AG04449 (cell line): ENCODE measurements at regions not wholly inside any gene's neighbourhood (a gene's known extent, or its start where the extent isn't known, plus 50 kb on each side); places are given as distances from the start of the nearest gene placed in this dataset.

ENCODE experiments used
- CTCF ChIA-PET: fragments of 350-600 bp; formaldehyde crosslinking; extraction: SDS; loops from one replicate; lab custom pipeline; 2021; ENCODE audit warnings: antibody characterized with exemption; lab: Yijun Ruan, JAX
- POLR2A ChIA-PET: fragments of 400-600, 350-600 bp; formaldehyde crosslinking; extraction: SDS; loops from one replicate; lab custom pipeline; 2020; ENCODE audit warnings: antibody characterized with exemption, inconsistent platforms; lab: Yijun Ruan, JAX
- DNase-seq: peaks from one replicate; pipeline ENCODE4 v3.0.0-alpha.2; 2010; ENCODE audit warnings: low read depth, low spot score
- H3K4me3 ChIP-seq: 2 replicates; pipeline ENCODE4 v1.5.1; 2011; ENCODE audit warnings: low read depth, mild to moderate bottlenecking, control low read depth, low read length
- TF ChIP-seq, protein P1 (sequence below): IDR thresholded peaks from one replicate; pipeline ENCODE4 v1.5.1; 2011; ENCODE audit warnings: mild to moderate bottlenecking, moderate library complexity, low read length, control low read depth, inconsistent platforms; ENCODE audit not compliant: insufficient read depth; ENCODE audit errors: missing control alignments

DNA sequence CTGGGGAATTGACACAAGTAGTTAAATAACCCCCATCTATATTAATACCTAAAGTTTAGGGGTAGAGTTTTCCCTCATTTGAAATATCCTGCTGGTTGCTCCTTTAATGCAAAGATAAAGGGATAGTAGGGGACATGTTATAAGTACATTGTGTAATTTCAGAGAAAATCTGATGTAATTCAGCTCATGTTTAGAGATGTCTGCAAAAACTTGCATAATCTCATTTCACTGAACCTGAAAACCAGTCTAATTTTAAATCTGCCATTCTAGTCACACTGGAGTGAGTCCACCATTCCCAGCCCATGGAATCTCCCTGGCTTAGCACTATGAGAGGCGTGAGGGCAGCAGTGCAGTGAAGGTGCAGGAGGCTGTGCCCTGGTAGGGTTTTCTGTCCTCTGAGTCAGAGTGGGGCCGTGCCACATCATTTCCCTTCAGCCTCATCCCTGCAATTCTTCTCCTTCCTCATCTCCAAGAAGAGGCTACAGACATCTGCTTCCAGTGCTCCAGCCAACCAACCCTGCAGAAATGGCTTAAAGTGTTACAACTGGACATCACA, 246.3 kb upstream of the UMPS start:
- H3K4me3 ChIP-seq = no peak overlapping the region
- TF ChIP-seq, protein P1, sequence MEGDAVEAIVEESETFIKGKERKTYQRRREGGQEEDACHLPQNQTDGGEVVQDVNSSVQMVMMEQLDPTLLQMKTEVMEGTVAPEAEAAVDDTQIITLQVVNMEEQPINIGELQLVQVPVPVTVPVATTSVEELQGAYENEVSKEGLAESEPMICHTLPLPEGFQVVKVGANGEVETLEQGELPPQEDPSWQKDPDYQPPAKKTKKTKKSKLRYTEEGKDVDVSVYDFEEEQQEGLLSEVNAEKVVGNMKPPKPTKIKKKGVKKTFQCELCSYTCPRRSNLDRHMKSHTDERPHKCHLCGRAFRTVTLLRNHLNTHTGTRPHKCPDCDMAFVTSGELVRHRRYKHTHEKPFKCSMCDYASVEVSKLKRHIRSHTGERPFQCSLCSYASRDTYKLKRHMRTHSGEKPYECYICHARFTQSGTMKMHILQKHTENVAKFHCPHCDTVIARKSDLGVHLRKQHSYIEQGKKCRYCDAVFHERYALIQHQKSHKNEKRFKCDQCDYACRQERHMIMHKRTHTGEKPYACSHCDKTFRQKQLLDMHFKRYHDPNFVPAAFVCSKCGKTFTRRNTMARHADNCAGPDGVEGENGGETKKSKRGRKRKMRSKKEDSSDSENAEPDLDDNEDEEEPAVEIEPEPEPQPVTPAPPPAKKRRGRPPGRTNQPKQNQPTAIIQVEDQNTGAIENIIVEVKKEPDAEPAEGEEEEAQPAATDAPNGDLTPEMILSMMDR = no peak
- DNase-seq = no peak
- POLR2A ChIA-PET = no interaction called here
- CTCF ChIA-PET = interaction anchor here (3.3 kb wide), 1 partner anchor 15 kb away, joined by 21 read pairs; no protein-coding TSS in a partner anchor

DNA sequence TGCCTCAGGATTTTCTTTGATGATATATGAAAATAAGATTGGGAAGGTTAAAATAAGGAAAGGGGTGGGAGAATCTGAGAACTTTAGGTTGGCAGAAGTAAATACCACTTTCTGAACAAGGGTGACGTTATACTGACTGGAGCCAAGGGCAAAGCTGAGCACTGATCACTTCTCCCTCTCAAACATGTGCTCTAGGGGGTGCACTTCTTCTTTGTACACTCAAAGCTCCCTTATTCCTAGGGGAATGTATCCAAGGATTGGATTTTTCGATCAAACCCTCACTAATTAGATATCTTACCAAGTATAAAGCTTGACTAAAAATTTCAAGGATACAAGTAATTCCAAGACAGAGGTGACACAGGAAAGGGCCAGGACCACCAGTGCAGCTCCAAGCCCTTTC, 243.9 kb upstream of the UMPS start:
- TF ChIP-seq, protein P1 = no peak
- no peak overlapping the region for H3K4me3 ChIP-seq
- CTCF ChIA-PET = interaction anchor here (0.8 to 3.3 kb wide), 11 partner anchors 10 to 203 kb away, joined by 3 to 30 read pairs (median 4); no protein-coding TSS in a partner anchor
- no peak for DNase-seq
- POLR2A ChIA-PET = no interaction called here

DNA sequence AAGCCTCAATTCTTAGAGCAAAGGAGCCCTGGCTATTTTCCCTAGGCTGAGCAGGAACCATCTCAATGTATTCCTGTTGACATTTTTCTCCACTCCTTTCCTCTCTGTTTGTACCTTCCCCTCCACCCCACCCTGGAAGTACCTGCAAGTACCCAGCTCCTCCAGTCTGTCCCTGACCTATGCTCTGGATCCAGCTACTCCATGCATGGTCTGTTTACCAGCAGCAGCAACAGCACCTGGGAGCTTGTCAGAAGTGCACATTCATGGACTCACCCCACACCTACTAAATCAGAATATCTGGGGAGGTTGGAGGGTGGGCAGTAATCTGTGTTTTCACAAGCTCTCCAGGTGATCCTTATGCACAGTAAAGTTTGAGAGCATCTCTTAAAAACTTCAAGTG, 240.7 kb upstream of the UMPS start:
- ChIA-PET CTCF (interaction anchor here (1.0 to 4.4 kb wide), 5 partner anchors 14 to 138 kb away, joined by 3 to 56 read pairs (median 5); no protein-coding TSS in a partner anchor), POLR2A (no interaction called here)
- DNase-seq = no peak
- TF ChIP-seq, protein P1 = no peak
- no peak overlapping the region for H3K4me3 ChIP-seq

DNA sequence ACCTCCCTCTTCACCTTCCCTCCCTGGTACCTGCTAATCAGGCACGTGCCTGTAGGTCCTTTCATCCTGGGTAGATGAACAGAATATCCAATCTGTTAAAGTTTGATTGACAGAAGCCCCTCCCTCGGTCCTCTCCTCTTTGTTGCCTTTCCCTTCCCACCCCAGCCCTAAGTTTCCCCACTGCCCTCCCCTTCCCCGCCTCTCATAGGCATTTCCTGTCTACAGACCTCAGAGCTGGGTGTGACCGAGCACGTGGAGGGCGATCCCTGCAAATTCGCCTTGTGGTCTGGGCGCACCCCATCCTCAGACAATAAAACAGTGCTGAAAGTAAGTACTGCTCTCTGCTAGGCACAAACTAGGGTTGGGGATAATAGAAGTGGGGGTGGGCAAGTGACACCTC, 239.2 kb upstream of the UMPS start:
- DNase-seq = no peak
- TF ChIP-seq, protein P1 = no peak
- ChIA-PET POLR2A (no interaction called here), CTCF (interaction anchor here (1.6 to 4.4 kb wide), 5 partner anchors 9 to 69 kb away, joined by 5 to 56 read pairs (median 14); no protein-coding TSS in a partner anchor)
- no peak overlapping the region for H3K4me3 ChIP-seq

DNA sequence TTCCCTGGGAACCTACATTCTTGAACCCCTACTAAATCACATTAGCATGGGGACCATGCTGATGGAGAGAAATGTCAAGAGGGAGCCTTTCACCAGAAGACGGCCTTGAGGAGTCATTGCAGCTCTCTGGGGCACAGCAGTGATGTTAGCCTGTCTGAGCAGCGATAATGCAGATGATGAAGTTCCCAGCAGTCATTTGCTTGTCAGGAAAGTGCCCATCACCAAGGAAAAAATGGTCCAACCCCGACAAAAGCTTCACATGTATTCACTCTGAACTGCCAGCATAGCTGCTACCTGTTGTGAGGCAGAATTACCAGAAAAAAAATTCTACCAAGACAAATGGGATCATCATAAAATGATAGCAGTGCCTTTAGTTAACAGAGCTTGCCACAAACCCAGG, 238.4 kb upstream of the UMPS start:
- DNase-seq = no peak
- ChIA-PET CTCF (interaction anchor here (0.7 to 4.4 kb wide), 6 partner anchors 8 to 68 kb away, joined by 3 to 56 read pairs (median 11); no protein-coding TSS in a partner anchor), POLR2A (no interaction called here)
- TF ChIP-seq, protein P1 = no peak
- no peak overlapping the region for H3K4me3 ChIP-seq

DNA sequence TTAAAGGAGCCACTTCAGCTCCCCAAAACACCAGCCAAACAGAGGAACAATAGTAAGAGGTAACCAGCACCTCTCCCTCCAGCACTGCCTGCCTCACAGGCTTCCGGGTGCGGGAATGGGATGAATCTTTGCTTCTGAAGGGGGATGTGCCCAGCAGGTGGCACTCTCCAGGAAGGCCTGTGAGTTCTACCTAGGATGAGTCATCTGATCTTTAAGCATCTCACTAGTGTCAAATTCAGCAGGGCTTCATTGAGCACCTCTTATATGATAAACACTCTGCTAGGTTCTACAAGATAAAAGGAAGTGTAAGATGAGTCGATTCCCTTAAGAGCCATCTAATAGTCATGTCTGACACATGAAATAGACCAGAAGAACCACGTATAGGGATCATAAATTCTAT, 237.4 kb upstream of the UMPS start:
- ChIA-PET POLR2A (no interaction called here), CTCF (interaction anchor here (0.7 to 4.4 kb wide), 9 partner anchors 7 to 67 kb away, joined by 3 to 56 read pairs (median 3); no protein-coding TSS in a partner anchor)
- TF ChIP-seq, protein P1 = peak; percentile 23
- no peak for DNase-seq
- H3K4me3 ChIP-seq = no peak overlapping the region
